H1 (cell line): ENCODE measurements at regions not wholly inside any gene's neighbourhood (a gene's known extent, or its start where the extent isn't known, plus 50 kb on each side); places are given as distances from the start of the nearest gene placed in this dataset.

ENCODE experiments used
- ASH2L ChIP-seq: fragments of 200-600, 300-600 bp; sonication (generic); IDR thresholded peaks from one replicate; pipeline ENCODE4 v1.7.1; 2017; ENCODE audit warnings: low read length
- CBX5 ChIP-seq: fragments of 300-800, 300-1000 bp; sonication (generic); IDR thresholded peaks from 2 replicates; pipeline ENCODE4 v1.7.1; 2016; ENCODE audit warnings: antibody characterized with exemption, low read length, low read depth
- GABPA ChIP-seq: IDR thresholded peaks from 2 replicates; pipeline ENCODE4 v1.6.1; 2011; ENCODE audit warnings: mild to moderate bottlenecking, low read length, moderate library complexity, borderline replicate concordance; ENCODE audit not compliant: insufficient read depth
- MAFK ChIP-seq: IDR thresholded peaks from 2 replicates; pipeline ENCODE4 v1.6.1; 2012; ENCODE audit warnings: low read depth, mild to moderate bottlenecking, improper control_type of control experiment, low read length
- POLR2AphosphoS5 ChIP-seq: IDR thresholded peaks from 2 replicates; pipeline ENCODE4 v1.6.1; 2011; ENCODE audit warnings: low read depth, low read length
- RFX5 ChIP-seq: IDR thresholded peaks from 2 replicates; pipeline ENCODE4 v1.6.1; 2011; ENCODE audit warnings: low read depth, low read length, improper control_type of control experiment, borderline replicate concordance
- USF2 ChIP-seq: IDR thresholded peaks from 2 replicates; pipeline ENCODE4 v1.6.1; 2011; ENCODE audit warnings: low read length, improper control_type of control experiment
- YY1 ChIP-seq: IDR thresholded peaks from 2 replicates; pipeline ENCODE4 v1.6.1; 2011; ENCODE audit warnings: low read depth, mild to moderate bottlenecking, low read length
- TF ChIP-seq, protein P1 (sequence below): IDR thresholded peaks from 2 replicates; pipeline ENCODE4 v1.6.1; 2012; ENCODE audit warnings: low read length, inconsistent platforms
- TF ChIP-seq, protein P2 (sequence below): IDR thresholded peaks from 2 replicates; pipeline ENCODE4 v1.6.1; 2012; ENCODE audit warnings: inconsistent platforms

DNA sequence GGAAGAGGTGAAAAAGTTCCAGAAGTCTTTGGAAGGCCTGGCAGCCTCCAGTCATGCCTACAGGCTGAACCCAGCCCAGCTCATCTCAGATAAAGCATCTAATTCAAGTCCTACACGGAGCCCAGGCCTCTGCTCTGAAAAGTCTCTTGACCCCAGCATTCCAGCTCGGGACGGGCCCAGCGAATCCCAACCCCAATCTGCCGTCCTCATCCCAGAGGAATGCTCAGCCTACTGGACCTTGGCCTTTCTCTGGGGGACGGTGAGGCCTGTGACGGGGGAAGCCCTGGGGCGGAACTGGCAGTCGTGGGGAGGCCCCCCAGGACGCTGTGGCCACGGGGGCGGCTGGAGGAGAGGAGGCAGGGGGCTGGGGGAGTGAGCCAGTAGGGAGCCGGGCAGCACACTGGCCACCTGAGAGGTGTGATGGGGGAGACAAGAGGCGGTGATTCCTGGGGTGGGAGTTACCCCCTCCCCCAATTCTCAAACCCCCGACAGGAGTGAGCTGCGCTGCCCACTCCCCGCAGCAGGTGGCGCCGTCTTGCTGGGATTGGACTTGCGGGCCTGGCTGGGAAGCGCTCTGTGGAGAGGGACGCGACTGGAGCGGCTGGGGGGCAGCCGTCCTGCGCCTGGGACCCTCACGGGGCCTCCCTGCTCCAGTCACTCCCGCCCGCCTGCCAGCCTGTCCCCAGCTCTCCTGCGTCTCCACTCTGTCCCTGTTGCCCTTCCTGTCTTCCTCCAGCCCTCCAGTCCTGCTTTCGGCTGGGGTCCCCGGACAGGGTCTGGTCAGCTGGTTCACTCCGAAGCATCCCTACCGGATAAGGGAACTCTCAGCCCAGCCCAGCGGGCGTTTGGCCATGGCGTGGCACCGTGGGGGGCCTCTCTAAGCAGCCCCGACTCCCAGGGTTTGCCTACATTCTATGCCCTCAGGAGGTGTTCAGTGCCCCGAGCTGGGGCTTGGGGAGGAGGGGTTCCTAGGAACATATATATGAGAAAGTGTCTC, 182.6 kb upstream of the HAAO start (continued):
- TF ChIP-seq, protein P1, sequence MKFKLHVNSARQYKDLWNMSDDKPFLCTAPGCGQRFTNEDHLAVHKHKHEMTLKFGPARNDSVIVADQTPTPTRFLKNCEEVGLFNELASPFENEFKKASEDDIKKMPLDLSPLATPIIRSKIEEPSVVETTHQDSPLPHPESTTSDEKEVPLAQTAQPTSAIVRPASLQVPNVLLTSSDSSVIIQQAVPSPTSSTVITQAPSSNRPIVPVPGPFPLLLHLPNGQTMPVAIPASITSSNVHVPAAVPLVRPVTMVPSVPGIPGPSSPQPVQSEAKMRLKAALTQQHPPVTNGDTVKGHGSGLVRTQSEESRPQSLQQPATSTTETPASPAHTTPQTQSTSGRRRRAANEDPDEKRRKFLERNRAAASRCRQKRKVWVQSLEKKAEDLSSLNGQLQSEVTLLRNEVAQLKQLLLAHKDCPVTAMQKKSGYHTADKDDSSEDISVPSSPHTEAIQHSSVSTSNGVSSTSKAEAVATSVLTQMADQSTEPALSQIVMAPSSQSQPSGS = no peak
- no peak for TF ChIP-seq CBX5
- no peak for TF ChIP-seq MAFK
- TF ChIP-seq, protein P2, sequence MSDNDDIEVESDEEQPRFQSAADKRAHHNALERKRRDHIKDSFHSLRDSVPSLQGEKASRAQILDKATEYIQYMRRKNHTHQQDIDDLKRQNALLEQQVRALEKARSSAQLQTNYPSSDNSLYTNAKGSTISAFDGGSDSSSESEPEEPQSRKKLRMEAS = no peak; the same call in 1 of the 2 replicates
- no peak for TF ChIP-seq YY1
- TF ChIP-seq ASH2L = peak; percentile 38
- no peak for TF ChIP-seq USF2
- no peak for TF ChIP-seq POLR2AphosphoS5
- TF ChIP-seq RFX5 = no peak
- TF ChIP-seq GABPA = peak; percentile 49; the same call in 1 of the 2 replicates
